ENCODE measurements at regions not wholly inside any gene's neighbourhood (a gene's known extent, or its start where the extent isn't known, plus 50 kb on each side); places are given as distances from the start of the nearest gene placed in this dataset.

GRCh38 chr5:62741761-62742160 lies 163.1 kb downstream of the LRRC70 start:
- TF ChIP-seq CTCF (IDR thresholded peaks at IDR 0.05; ENCODE audit: low read length) (no peak), EZH2 (IDR thresholded peaks at IDR 0.05; ENCODE audit: borderline replicate concordance, low read length) (no peak)

All from OCI-LY1 (cell line).